Activated CD8-positive, alpha-beta T cell treated with anti-CD3 and anti-CD28 coated beads for 36 hours (primary cell): ENCODE measurements at regions not wholly inside any gene's neighbourhood (a gene's known extent, or its start where the extent isn't known, plus 50 kb on each side); places are given as distances from the start of the nearest gene placed in this dataset.

Experiments used
- ATAC-seq: fragments of 200-7000 bp; cut with Tn5 transposase; one replicate; pipeline ENCODE4 v1.10.0; 2021; ENCODE audit warnings: mild to moderate bottlenecking, moderate library complexity
- CTCF ChIA-PET: fragments of 350-600 bp; sonication (Branson Sonifier 250); formaldehyde crosslinking; loops from one replicate; lab custom pipeline; 2021; ENCODE audit warnings: antibody characterized with exemption; lab: Charles Lee
- POLR2A ChIA-PET: fragments of 350-600 bp; sonication (Branson Sonifier 250); formaldehyde crosslinking; loops from one replicate; lab custom pipeline; 2021; ENCODE audit warnings: antibody characterized with exemption; lab: Charles Lee
- DNase-seq: peaks from one replicate; pipeline ENCODE4 v3.0.0-alpha.2; 2020
- H3K27ac Mint-ChIP-seq: one replicate; pipeline ENCODE4 v1.8.0; 2021; ENCODE audit warnings: mild to moderate bottlenecking, mixed read lengths
- H3K27me3 Mint-ChIP-seq: one replicate; pipeline ENCODE4 v1.8.0; 2021; ENCODE audit warnings: mixed read lengths
- H3K36me3 Mint-ChIP-seq: one replicate; pipeline ENCODE4 v1.8.0; 2021; ENCODE audit warnings: low read depth, mixed read lengths
- H3K4me1 Mint-ChIP-seq: one replicate; pipeline ENCODE4 v1.8.0; 2021; ENCODE audit warnings: low read depth, mixed read lengths
- H3K4me3 Mint-ChIP-seq: one replicate; pipeline ENCODE4 v1.8.0; 2021; ENCODE audit warnings: mild to moderate bottlenecking, moderate library complexity, mixed read lengths
- H3K9me3 Mint-ChIP-seq: one replicate; pipeline ENCODE4 v1.8.0; 2021; ENCODE audit warnings: mixed read lengths
- intact Hi-C: fragments of 100-400 bp; cut with micrococcal nuclease; formaldehyde crosslinking; loops from one replicate; pipeline ENCODE4 v1.10.0; 2022
- TF ChIP-seq, protein P1 (sequence below): fragments of 200-600 bp; IDR thresholded peaks from one replicate; pipeline ENCODE4 v1.8.0; 2022; ENCODE audit warnings: antibody characterized with exemption, mild to moderate bottlenecking

- H3K27me3 Mint-ChIP-seq, result no peaks in the 10 kb centered on the region
- H3K36me3 Mint-ChIP-seq, result no peaks in the 10 kb centered on the region
- no peak overlapping the region for H3K4me3 Mint-ChIP-seq
- no peak for DNase-seq
- POLR2A ChIA-PET, result no interaction called here
- peaks cover 9% of the 10 kb centered on the region for H3K4me1 Mint-ChIP-seq
- ATAC-seq, result no peak
- TF ChIP-seq, protein P1, sequence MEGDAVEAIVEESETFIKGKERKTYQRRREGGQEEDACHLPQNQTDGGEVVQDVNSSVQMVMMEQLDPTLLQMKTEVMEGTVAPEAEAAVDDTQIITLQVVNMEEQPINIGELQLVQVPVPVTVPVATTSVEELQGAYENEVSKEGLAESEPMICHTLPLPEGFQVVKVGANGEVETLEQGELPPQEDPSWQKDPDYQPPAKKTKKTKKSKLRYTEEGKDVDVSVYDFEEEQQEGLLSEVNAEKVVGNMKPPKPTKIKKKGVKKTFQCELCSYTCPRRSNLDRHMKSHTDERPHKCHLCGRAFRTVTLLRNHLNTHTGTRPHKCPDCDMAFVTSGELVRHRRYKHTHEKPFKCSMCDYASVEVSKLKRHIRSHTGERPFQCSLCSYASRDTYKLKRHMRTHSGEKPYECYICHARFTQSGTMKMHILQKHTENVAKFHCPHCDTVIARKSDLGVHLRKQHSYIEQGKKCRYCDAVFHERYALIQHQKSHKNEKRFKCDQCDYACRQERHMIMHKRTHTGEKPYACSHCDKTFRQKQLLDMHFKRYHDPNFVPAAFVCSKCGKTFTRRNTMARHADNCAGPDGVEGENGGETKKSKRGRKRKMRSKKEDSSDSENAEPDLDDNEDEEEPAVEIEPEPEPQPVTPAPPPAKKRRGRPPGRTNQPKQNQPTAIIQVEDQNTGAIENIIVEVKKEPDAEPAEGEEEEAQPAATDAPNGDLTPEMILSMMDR, result no peak
- no peaks in the 10 kb centered on the region for H3K9me3 Mint-ChIP-seq
- no peak overlapping the region for H3K27ac Mint-ChIP-seq
- intact Hi-C loops, result no loop called here
- CTCF ChIA-PET, result no interaction called here
Measured at GRCh38 chr2:147368306-147368705, 476.5 kb upstream of the ACVR2A start.

DNA sequence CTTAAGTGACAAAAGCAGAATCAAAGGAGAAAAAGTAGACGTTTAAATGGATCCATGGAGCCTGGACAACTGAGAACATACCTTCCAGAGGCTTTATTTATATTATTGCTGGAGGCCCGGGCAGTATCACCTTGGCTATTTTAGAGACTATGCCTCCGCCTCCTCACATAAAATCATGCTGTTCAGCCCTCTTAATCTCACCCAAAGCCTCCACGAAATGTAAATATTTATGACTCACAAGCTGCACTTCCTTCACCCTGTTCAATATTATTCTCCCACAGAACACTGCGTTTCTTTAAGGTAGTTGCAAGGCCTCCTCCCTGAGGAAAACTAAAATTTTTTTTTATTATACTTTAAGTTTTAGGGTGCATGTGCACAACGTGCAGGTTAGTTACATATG lies 478.6 kb upstream of the ACVR2A start:
- Mint-ChIP-seq H3K27me3 (no peaks in the 10 kb centered on the region), H3K27ac (no peak overlapping the region), H3K4me3 (no peak overlapping the region), H3K4me1 (peaks cover 9% of the 10 kb centered on the region), H3K9me3 (no peaks in the 10 kb centered on the region), H3K36me3 (no peaks in the 10 kb centered on the region)
- ChIA-PET CTCF (no interaction called here), POLR2A (no interaction called here)
- TF ChIP-seq, protein P1, result no peak
- no peak for ATAC-seq
- DNase-seq, result no peak
- intact Hi-C loops, result no loop called here

GRCh38 chr2:147365622-147366021 lies 479.2 kb upstream of the ACVR2A start:
- no peak for DNase-seq
- no peaks in the 10 kb centered on the region for H3K36me3 Mint-ChIP-seq
- ATAC-seq, result no peak
- no peak overlapping the region for H3K27ac Mint-ChIP-seq
- TF ChIP-seq, protein P1, result no peak
- ChIA-PET CTCF (no interaction called here), POLR2A (no interaction called here)
- no peak overlapping the region for H3K4me3 Mint-ChIP-seq
- H3K27me3 Mint-ChIP-seq, result no peaks in the 10 kb centered on the region
- H3K9me3 Mint-ChIP-seq, result no peaks in the 10 kb centered on the region
- intact Hi-C loops, result no loop called here
- peaks cover 9% of the 10 kb centered on the region for H3K4me1 Mint-ChIP-seq

DNA sequence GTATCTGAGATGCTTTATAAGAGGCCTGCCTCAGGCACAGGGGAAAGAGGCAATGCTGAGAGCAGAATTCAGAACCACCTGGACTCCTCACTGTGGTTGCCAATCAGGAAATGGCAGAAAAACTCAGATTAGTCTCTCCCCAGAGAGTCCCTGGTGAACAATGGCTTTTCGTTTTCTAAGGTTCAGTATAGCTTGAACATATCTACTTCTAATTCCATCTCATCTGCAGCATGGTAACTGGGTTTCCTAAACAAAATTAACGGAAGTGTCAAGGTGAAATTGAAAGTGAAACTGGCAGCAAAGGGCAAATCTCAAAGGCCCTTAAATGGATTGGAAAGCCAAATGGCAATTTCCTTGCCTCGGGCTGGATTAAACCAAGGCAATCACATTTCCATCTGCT lies 480.2 kb upstream of the ACVR2A start:
- no peak overlapping the region for H3K27ac Mint-ChIP-seq
- TF ChIP-seq, protein P1, result no peak
- intact Hi-C loops, result no loop called here
- H3K9me3 Mint-ChIP-seq, result no peaks in the 10 kb centered on the region
- no peak for ATAC-seq
- H3K27me3 Mint-ChIP-seq, result peaks cover 3% of the 10 kb centered on the region
- H3K36me3 Mint-ChIP-seq, result no peaks in the 10 kb centered on the region
- H3K4me3 Mint-ChIP-seq, result no peak overlapping the region
- no peak for DNase-seq
- peaks cover 9% of the 10 kb centered on the region for H3K4me1 Mint-ChIP-seq
- CTCF ChIA-PET, result no interaction called here
- POLR2A ChIA-PET, result no interaction called here

DNA sequence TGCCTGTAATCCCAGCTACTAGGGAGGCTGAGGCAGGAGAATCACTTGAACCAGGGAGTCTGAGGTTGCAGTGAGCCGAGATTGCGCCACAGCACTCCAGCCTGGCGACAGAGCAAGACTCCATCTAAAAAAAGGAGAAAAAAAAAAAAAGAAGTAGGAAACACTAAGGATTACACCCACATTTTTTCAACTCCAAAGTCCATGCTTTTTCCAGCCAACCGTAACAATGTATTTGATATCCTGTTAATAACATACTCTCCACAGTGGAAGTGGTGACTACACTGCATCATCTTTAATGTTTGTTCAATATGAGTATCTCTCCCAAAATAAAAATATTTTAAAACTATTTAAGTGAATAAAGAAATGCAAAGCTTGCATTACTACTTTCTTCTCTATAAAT lies 481.6 kb upstream of the ACVR2A start:
- H3K27ac Mint-ChIP-seq, result no peak overlapping the region
- DNase-seq (no peak), ATAC-seq (no peak)
- H3K36me3 Mint-ChIP-seq, result no peaks in the 10 kb centered on the region
- H3K27me3 Mint-ChIP-seq, result peaks cover 5% of the 10 kb centered on the region
- peaks cover 9% of the 10 kb centered on the region for H3K4me1 Mint-ChIP-seq
- CTCF ChIA-PET, result interaction anchor here (0.8 kb wide), 1 partner anchor 10 kb away, joined by 3 read pairs; no protein-coding TSS in a partner anchor
- POLR2A ChIA-PET, result no interaction called here
- no peak overlapping the region for H3K4me3 Mint-ChIP-seq
- TF ChIP-seq, protein P1, result no peak
- intact Hi-C loops, result no loop called here
- H3K9me3 Mint-ChIP-seq, result no peaks in the 10 kb centered on the region
